Activated T-helper 17 cell treated with anti-CD3 and anti-CD28 coated beads, Interleukin-2, amount 50 U/mL, for 72 hours (primary cell): ENCODE measurements at regions not wholly inside any gene's neighbourhood (a gene's known extent, or its start where the extent isn't known, plus 50 kb on each side); places are given as distances from the start of the nearest gene placed in this dataset.
"Not testable (repeated sequence)": the region's sequence is repeated elsewhere in the genome, so short reads cannot be mapped to it uniquely, and the experiment has no call there.

Experiments used
- ATAC-seq: fragments of 150-1000 bp; cut with Tn5 transposase; replicated peaks from 2 replicates; pipeline ENCODE4 v1.10.0; 2021; ENCODE audit warnings: mild to moderate bottlenecking, moderate library complexity
- H3K27ac Mint-ChIP-seq: one replicate; pipeline ENCODE4 v1.8.0; 2022; ENCODE audit warnings: mixed read lengths
- H3K27me3 Mint-ChIP-seq: one replicate; pipeline ENCODE4 v1.8.0; 2022; ENCODE audit warnings: mixed read lengths
- H3K36me3 Mint-ChIP-seq: one replicate; pipeline ENCODE4 v1.8.0; 2022; ENCODE audit warnings: low read depth, mild to moderate bottlenecking, mixed read lengths
- H3K4me1 Mint-ChIP-seq: one replicate; pipeline ENCODE4 v1.8.0; 2022; ENCODE audit warnings: mixed read lengths
- H3K4me3 Mint-ChIP-seq: one replicate; pipeline ENCODE4 v1.8.0; 2022; ENCODE audit warnings: mild to moderate bottlenecking, mixed read lengths
- H3K9me3 Mint-ChIP-seq: one replicate; pipeline ENCODE4 v1.8.0; 2022; ENCODE audit warnings: mixed read lengths

DNA sequence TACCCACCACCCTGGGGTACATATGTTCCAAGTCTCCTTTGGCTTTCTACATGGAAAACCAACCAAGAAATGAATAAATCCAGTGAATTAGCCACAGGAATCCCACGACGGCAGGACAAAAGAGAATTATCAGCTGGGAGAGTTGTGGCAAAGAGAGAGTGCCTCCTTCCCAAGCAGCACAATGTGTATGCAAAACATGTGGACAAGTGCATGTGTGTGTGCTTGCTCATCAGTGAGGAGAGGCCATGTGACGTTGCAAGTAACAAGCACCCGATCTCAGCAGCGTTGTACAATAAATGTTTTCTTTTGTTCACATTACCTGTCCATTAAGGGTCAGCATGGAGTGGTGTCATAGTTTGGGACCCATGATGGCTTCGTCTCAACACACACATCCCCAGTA, 50.0 kb upstream of the EMX2 start:
- no peaks in the 10 kb centered on the region for H3K36me3 Mint-ChIP-seq
- peaks cover 42% of the 10 kb centered on the region for H3K27me3 Mint-ChIP-seq
- H3K4me1 Mint-ChIP-seq: peaks cover 4% of the 10 kb centered on the region
- H3K9me3 Mint-ChIP-seq: no peaks in the 10 kb centered on the region
- no peak overlapping the region for H3K27ac Mint-ChIP-seq
- H3K4me3 Mint-ChIP-seq: no peak overlapping the region
- ATAC-seq: no peak

DNA sequence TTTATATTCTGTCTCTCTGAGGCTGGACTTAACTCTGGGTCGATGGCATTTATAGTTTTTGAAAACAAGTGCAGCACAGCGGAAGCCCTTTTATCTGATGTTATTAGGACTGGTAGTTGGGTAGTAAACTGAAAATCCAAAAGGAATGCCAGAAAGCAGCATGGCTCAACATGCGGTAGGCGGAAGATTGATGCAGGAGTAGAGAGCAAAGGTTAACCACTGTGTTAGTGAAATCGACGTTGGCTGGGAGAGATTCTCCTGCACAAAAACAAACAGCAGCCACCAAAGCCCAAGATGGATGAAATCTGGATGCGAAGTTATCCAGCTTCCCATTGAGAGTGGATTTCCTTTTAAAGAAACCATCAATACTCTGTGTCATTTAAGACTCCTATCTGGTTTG, 54.5 kb upstream of the EMX2 start:
- no peaks in the 10 kb centered on the region for H3K4me1 Mint-ChIP-seq
- no peak for ATAC-seq
- no peak overlapping the region for H3K4me3 Mint-ChIP-seq
- H3K27ac Mint-ChIP-seq: no peak overlapping the region
- H3K27me3 Mint-ChIP-seq: peaks cover 18% of the 10 kb centered on the region
- no peaks in the 10 kb centered on the region for H3K9me3 Mint-ChIP-seq
- H3K36me3 Mint-ChIP-seq: no peaks in the 10 kb centered on the region

DNA sequence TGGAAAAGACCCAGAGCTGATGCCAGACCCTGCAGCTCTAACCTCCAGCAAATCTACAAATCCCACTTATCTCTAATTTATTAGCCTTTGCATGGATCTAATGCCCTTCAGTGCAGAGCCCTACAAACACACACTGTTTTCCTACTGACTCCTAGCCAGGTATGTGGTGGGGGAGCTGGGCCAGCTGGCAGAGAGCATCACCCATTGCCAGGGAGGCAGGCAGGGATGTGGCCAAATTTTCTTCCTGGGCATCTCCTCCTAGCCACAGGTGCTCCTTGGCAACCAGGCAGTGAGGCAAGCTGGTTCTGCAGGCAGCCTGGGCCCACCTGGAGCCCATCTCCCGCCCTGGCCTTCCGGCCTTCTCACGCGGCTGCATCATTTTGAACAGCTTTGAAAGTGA, 55.9 kb upstream of the EMX2 start:
- Mint-ChIP-seq H3K9me3 (no peaks in the 10 kb centered on the region), H3K4me3 (no peak overlapping the region), H3K36me3 (no peaks in the 10 kb centered on the region), H3K27ac (no peak overlapping the region), H3K27me3 (peaks cover 17% of the 10 kb centered on the region), H3K4me1 (no peaks in the 10 kb centered on the region)
- ATAC-seq: no peak

DNA sequence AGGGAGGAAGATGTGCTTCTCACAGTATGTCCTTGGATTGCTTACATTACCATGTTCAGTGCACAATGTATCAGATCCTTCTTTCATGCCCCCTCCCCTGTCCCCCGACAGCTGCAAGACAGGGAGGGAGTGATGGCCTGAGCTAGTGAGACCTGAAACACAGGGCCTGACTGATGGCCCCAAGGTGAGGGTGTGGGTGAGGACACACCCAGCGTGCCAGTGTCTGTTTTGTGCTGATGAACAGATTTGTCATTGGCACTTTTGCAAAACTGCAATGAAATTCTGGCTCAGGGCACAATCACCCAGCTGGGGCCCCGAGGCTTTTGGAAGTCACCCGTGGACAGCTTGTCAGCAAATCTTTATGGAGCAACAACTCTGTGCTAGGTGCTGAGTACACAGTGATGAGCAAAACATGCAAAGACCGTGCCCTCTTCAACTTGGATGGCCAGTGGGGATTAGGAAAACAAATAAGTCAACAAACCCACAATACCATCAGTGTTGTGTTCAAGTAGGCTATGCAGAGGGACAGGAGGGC, 59.4 kb upstream of the EMX2 start:
- Mint-ChIP-seq H3K4me1 (no peaks in the 10 kb centered on the region), H3K4me3 (no peak overlapping the region)

DNA sequence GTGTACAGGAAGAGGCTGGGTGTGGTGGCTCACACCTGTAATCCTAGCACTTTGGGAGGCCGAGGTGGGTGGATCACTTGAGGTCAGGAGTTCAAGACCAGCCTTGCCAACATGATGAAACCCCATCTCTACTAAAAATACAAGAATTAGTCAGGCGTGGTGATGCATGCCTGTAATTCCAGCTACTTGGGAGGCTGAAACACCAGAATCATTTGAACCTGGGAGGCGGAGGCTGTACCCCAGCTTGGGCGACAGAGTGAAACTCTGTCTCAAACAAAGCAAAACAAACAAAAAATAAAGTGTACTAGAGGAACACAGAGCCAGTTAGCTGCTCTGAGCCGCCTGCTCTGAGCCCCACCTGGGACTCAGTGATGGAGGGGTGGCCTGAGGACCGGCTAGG, 61.5 kb upstream of the EMX2 start:
- peaks cover 23% of the 10 kb centered on the region for H3K27me3 Mint-ChIP-seq
- ATAC-seq, H3K36me3 Mint-ChIP-seq, H3K9me3 Mint-ChIP-seq, H3K4me3 Mint-ChIP-seq, H3K27ac Mint-ChIP-seq, H3K4me1 Mint-ChIP-seq: not testable (repeated sequence)

More for the DNA sequence above, 59.4 kb upstream of the EMX2 start:
- no peaks in the 10 kb centered on the region for H3K36me3 Mint-ChIP-seq
- H3K27ac Mint-ChIP-seq: no peak overlapping the region
- H3K9me3 Mint-ChIP-seq: no peaks in the 10 kb centered on the region
- ATAC-seq: no peak
- peaks cover 15% of the 10 kb centered on the region for H3K27me3 Mint-ChIP-seq

DNA sequence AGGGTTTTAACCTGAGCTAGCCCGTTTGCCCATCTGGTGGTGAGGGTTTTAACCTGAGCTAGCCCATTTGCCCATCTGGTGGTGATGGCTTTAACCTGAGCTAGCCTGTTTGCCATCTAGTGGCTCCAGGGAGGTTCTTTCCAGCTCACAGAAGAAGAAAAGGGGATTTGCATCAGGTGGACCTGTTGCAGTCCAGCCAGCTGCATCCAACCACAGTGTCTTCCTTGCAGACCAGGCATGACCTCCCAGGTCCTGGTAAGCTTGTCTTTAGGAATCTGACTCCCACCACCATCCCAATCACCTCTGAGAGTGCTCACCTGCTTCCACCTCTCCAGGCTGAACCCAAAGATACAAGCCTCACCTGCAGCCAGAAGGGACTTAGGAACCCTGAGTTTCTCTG, 62.4 kb upstream of the EMX2 start:
- no peak overlapping the region for H3K4me3 Mint-ChIP-seq
- ATAC-seq: no peak
- no peaks in the 10 kb centered on the region for H3K9me3 Mint-ChIP-seq
- H3K36me3 Mint-ChIP-seq: no peaks in the 10 kb centered on the region
- no peak overlapping the region for H3K27ac Mint-ChIP-seq
- H3K4me1 Mint-ChIP-seq: no peaks in the 10 kb centered on the region
- H3K27me3 Mint-ChIP-seq: peaks cover 23% of the 10 kb centered on the region

DNA sequence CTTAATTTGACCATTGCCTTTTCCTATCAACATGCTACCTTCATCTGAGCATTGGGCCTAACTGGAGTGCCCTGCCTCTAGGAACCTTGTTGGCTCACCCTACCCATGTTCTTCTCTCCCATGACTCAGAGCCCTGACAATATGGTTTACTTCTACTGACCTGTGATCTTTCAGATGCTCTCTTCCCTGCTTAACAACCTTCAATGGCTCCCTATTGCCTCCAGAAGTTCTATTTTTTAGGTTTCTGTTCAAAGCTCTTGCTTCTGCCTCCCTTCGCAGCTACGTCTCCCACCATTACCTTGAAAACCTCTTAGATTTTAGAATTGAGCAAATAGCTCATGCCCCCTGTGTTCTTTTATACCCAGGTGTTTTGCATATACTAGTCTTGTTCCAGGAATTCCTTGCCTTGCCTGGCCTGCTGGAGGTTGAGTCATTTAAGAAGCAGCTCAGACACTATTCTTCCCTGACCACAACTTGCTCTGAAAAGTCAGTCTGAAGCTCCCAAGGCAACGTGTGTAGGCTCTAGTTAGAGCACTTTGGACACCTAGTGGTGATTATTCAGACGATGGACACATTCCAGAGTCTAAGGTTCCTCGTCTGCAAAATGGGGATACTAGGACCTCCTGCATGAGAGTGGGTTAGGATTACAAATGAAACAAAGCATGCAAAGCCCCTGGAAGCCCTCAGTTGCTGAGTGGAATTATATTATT, 64.4 kb upstream of the EMX2 start:
- Mint-ChIP-seq H3K4me3 (no peak overlapping the region), H3K27ac (no peak overlapping the region), H3K36me3 (no peaks in the 10 kb centered on the region), H3K27me3 (peaks cover 24% of the 10 kb centered on the region), H3K9me3 (no peaks in the 10 kb centered on the region), H3K4me1 (no peaks in the 10 kb centered on the region)
- no peak for ATAC-seq

DNA sequence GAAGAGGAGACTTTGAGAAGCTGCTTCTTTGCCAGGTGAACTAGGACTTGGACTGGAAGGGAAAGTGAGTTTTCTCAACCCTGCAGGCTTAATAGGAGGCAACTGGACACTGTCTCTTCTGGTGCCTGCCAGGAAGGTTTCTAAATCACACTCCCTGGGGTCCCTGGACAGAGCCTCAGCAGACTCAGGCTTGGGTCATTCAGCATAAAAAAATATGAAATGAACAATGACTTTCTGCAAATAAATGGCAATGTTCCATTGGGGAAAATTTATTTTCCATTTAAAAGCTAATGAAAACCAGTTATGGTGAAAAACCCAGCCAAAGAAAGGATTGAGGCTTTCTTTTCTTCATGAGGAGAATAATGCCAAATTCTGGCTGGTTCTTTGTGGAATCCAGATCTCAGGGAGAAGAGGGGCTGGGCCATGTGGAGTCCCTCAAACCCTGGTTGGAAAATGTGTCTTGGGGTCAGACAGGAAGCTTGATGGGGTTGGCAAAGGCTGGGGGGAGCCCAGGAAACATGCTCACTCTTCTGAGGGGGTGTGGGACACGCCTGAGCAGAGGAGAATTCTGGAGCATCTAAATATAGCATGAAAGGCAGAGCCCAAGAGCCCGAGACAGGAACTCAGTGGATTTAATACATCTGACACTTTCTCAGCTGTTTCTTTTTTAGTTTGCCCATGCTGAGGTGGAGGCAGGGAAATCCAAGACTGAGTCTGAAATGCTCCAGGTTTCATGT, 65.2 kb upstream of the EMX2 start:
- no peak overlapping the region for H3K27ac Mint-ChIP-seq
- H3K4me1 Mint-ChIP-seq: no peaks in the 10 kb centered on the region
- no peak for ATAC-seq
- peaks cover 27% of the 10 kb centered on the region for H3K27me3 Mint-ChIP-seq
- H3K9me3 Mint-ChIP-seq: no peaks in the 10 kb centered on the region
- no peak overlapping the region for H3K4me3 Mint-ChIP-seq
- H3K36me3 Mint-ChIP-seq: no peaks in the 10 kb centered on the region

DNA sequence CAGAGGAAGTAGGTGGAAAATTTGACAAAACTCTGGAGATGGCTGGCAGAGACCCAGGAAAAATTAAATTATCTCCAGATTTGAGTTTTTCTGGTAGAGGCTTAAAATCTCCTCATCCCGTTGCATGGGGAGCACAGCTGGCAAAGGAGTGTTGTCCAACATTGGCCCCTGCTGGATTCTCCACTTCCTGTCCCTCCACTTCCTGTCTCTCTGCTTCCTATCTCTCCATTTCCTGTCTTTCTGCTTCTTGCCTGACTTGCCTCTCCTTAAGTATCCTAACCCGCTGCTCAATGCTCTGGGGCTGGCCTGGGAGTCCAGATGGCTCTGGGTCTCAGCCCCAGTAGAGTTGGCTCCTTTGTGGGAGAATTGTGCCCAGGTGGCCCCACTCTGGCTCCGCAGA, 65.8 kb upstream of the EMX2 start:
- no peaks in the 10 kb centered on the region for H3K36me3 Mint-ChIP-seq
- H3K4me3 Mint-ChIP-seq: no peak overlapping the region
- no peak for ATAC-seq
- H3K27ac Mint-ChIP-seq: no peak overlapping the region
- H3K9me3 Mint-ChIP-seq: no peaks in the 10 kb centered on the region
- no peaks in the 10 kb centered on the region for H3K4me1 Mint-ChIP-seq
- peaks cover 27% of the 10 kb centered on the region for H3K27me3 Mint-ChIP-seq

DNA sequence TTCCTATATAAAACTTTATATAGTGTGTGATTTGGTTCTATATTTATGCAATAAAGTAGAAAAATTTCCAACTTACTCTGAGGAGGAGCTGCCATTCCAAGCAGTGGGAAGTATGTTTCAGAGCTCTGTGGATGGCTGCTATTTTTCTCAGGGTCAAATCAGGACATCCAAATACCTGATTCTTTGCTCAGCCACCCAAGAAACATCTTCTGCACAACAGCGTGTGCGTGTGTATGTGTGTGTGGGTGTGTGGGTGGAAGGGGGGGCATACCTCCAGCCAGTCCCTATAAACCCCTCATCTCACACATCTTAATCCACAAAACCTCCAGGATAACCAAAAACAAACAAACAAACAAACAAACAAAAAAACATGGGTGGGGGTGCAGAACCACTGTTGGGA, 66.3 kb upstream of the EMX2 start:
- no peaks in the 10 kb centered on the region for H3K36me3 Mint-ChIP-seq
- ATAC-seq: no peak
- H3K9me3 Mint-ChIP-seq: no peaks in the 10 kb centered on the region
- H3K4me3 Mint-ChIP-seq: no peak overlapping the region
- H3K27ac Mint-ChIP-seq: no peak overlapping the region
- no peaks in the 10 kb centered on the region for H3K4me1 Mint-ChIP-seq
- H3K27me3 Mint-ChIP-seq: peaks cover 27% of the 10 kb centered on the region

DNA sequence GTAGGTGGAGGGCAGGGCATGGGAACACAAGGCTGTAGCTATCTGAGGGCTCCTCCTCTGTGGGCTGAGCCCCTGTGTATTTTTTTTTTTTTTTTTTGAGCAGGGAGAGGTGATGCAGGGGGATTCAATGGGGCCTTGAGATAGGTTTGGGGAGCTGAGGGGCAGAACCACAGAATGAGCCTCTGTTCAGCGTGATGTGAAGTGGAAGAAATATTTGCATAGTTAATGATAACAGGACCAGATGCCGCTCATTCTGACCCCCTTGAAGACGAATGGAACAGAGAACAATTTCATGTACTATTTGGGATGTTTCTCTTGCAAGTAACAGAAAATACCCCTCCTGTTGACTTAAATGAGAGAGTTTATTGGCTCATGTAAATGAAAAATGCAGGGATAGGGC, 69.7 kb upstream of the EMX2 start:
- H3K9me3 Mint-ChIP-seq: no peaks in the 10 kb centered on the region
- H3K27me3 Mint-ChIP-seq: peaks cover 18% of the 10 kb centered on the region
- ATAC-seq: no peak
- no peaks in the 10 kb centered on the region for H3K4me1 Mint-ChIP-seq
- H3K36me3 Mint-ChIP-seq: no peaks in the 10 kb centered on the region
- H3K27ac Mint-ChIP-seq: no peak overlapping the region
- no peak overlapping the region for H3K4me3 Mint-ChIP-seq

DNA sequence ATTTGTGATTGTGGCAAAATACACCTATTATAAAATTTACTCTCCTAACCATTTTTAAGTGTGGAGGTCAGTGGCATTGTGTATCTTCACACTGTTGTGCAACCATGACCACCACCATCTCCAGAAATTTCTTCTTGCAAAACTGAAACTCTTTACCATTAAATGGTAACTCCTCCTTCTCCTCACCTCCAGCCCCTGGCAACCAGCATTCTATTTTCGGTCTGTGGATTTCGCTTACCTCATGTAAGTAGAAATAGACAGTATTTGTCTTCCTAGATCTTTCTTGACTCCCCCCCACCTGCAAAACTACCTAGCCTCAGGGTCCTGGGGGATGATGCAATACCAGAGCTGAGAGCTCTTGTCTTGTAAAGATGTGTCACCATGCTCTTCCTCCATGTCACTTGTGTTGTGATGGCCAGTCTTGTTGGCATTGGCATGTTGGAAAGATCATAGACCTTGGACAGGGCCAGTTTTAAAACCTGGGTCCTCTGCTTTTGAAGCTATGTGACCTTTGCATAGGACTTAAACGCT, 71.1 kb upstream of the EMX2 start:
- no peak overlapping the region for H3K27ac Mint-ChIP-seq
- H3K4me3 Mint-ChIP-seq: no peak overlapping the region
- ATAC-seq: no peak
- no peaks in the 10 kb centered on the region for H3K36me3 Mint-ChIP-seq
- no peaks in the 10 kb centered on the region for H3K4me1 Mint-ChIP-seq
- no peaks in the 10 kb centered on the region for H3K9me3 Mint-ChIP-seq
- H3K27me3 Mint-ChIP-seq: peaks cover 13% of the 10 kb centered on the region

DNA sequence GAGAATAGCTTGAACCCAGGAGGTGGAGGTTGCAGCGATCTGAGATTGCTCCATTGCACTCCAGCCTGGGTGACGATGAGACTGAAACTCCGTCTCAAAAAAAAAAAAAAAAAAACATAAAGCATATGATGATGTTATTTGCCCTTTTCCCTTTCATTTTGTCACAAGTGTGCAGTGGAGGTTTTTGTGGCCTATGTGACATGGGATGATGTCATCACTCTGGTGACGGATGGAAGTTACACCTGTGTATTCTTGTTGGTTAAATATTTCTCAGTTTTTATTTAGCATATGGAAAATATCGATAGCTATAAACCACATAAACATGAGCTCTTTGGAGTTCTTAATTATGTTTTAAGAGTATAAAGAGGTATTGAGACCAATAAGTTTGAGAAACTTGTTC, 71.8 kb upstream of the EMX2 start:
- Mint-ChIP-seq H3K36me3 (no peaks in the 10 kb centered on the region), H3K4me1 (no peaks in the 10 kb centered on the region), H3K9me3 (no peaks in the 10 kb centered on the region), H3K27ac (no peak overlapping the region), H3K4me3 (no peak overlapping the region), H3K27me3 (peaks cover 13% of the 10 kb centered on the region)
- no peak for ATAC-seq

DNA sequence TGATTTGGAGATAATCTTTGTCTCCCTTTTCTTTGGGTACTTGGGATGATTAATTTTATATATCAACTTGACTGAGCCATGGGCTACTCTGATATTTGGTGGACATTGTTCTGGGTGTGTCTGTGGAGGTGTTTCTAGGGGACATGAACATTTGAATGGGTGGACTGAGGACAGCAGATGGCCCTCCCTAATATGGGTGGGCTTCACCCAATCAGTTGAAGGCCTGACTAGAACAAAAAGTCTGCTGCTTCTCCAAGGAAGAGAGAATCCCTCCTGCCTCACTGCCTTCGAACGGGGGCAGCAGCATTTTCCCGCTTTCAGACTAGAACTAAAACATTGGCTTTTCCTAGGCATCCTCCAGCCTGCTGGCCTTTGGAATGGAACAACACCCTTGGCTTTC, 73.9 kb upstream of the EMX2 start:
- H3K4me1 Mint-ChIP-seq: no peaks in the 10 kb centered on the region
- H3K9me3 Mint-ChIP-seq: no peaks in the 10 kb centered on the region
- peaks cover 13% of the 10 kb centered on the region for H3K27me3 Mint-ChIP-seq
- H3K36me3 Mint-ChIP-seq: no peaks in the 10 kb centered on the region
- no peak for ATAC-seq
- no peak overlapping the region for H3K27ac Mint-ChIP-seq
- H3K4me3 Mint-ChIP-seq: no peak overlapping the region

DNA sequence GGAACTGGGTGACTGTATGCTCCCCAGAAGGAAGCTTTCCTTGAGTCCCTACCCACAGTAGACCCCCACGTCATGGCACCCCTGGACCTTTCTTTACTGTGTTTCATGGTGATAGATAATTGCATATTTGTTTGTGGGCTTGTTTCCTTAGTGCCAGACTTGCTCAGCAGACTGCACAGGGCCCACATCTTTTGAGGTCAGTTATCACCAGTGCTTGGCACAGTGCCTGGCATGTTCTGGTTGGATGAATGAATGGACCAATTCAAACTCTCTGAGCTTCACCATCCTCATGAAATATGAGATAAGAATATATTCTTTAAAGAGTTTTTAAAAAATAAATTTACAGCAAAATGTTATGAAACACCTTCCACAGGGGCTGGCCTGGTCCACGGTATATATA, 78.4 kb upstream of the EMX2 start:
- Mint-ChIP-seq H3K4me1 (no peaks in the 10 kb centered on the region), H3K9me3 (no peaks in the 10 kb centered on the region), H3K27me3 (peaks cover under 1% of the 10 kb centered on the region), H3K27ac (no peak overlapping the region), H3K36me3 (no peaks in the 10 kb centered on the region), H3K4me3 (no peak overlapping the region)
- no peak for ATAC-seq
